CMK (cell line): ENCODE measurements at regions not wholly inside any gene's neighbourhood (a gene's known extent, or its start where the extent isn't known, plus 50 kb on each side); places are given as distances from the start of the nearest gene placed in this dataset.
"Not testable (repeated sequence)": the region's sequence is repeated elsewhere in the genome, so short reads cannot be mapped to it uniquely, and the experiment has no call there.

Source experiments
- DNase-seq: peaks from one replicate; pipeline ENCODE4 v3.0.0-alpha.2; 2010; ENCODE audit warnings: low read depth

DNA sequence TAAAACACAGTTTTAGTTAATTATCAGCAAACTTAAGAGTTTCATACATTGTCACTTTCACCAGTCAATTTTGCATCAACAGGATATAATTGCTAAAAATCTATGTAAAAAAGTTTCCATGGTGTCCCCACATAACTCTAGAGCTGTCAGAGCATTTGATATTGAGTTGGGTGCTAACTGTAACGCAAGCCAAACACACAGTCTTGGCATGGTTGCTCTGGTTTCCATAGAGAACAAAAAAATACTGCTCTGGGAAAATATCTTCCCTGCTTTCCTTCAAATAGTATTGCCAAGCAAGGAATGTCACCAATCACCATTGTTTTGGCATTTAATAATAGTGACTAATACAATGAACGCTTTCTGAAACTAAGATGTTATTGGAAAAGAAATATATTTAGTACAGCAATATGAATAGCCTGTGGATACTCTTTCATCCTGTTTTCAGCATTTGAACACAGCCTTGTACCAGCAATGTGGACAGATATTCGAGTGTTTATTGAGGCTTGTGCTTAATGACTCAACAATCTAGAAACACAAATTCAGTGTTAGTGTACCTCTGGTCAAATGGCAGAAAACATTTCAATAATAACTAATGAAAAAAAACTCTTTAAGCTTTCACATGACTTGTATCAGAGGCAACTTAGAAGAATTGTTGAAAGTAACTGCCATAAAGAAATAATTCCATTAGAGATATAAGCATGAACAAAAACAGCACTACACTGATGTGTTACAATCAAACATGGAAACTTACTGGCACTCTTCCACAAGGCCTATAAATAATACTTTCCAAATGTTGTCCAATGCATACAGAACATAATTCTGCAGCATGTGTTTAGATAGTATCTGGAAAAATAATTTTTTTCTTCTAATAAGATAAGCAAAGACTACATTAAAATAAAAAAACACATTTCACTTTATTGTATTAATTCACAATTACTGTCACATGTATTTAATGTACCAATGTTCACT, 1469.5 kb upstream of the CELF2 start:
- no peak for DNase-seq

- DNase-seq = no peak
These were observed 1466.9 kb upstream of the CELF2 start for GRCh38 chr10:9550810-9551209.

GRCh38 chr10:9554321-9554720, 1463.4 kb upstream of the CELF2 start:
- DNase-seq = no peak

GRCh38 chr10:9560976-9561375, 1456.7 kb upstream of the CELF2 start:
- DNase-seq = no peak

GRCh38 chr10:9561821-9562505, 1455.7 kb upstream of the CELF2 start:
- DNase-seq = no peak

- DNase-seq = no peak
These were observed 1439.9 kb upstream of the CELF2 start for GRCh38 chr10:9577746-9578145.

DNA sequence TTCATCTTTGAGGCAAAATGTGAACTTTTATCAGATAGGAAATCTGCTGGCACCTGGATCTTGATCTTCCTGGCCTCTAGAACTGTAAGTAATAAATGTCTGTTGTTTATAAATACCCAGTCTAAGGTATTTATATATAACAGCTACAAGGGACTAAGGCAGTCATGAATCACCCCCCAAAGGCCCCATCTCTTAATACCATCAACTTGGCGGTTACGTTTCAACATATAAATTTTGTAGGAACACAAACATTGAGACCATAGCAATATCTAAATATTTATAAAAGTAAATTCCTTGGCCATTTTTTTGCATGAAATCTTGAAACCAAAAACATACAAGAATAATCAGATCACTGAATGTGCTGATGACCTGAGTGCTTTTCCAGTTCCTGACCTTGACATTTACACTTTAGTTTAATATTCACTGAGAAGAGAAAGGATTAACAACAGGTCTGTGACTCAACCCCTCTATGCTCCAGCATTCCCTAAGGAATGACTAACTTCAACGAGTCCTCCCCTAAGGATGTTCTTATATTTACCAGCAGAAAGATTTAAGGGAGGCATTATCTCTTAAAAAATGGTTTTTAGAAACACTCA, 1438.5 kb upstream of the CELF2 start:
- DNase-seq = no peak

DNA sequence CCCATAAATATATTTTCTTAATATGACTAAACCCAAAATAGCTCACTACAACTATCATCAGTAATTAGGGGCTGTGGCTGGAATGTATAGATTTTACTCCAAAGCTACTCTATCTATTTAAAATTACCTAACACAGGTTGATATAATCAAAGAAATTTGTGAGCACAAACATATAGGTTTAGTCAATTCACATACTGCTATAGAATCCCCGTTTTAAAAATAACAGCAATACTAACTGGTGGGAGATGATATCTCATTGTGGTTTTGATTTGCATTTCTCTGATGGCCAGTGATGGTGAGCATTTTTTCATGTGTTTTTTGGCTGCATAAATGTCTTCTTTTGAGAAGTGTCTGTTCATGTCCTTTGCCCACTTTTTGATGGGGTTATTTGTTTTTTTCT, 1434.9 kb upstream of the CELF2 start:
- not testable (repeated sequence) for DNase-seq

DNA sequence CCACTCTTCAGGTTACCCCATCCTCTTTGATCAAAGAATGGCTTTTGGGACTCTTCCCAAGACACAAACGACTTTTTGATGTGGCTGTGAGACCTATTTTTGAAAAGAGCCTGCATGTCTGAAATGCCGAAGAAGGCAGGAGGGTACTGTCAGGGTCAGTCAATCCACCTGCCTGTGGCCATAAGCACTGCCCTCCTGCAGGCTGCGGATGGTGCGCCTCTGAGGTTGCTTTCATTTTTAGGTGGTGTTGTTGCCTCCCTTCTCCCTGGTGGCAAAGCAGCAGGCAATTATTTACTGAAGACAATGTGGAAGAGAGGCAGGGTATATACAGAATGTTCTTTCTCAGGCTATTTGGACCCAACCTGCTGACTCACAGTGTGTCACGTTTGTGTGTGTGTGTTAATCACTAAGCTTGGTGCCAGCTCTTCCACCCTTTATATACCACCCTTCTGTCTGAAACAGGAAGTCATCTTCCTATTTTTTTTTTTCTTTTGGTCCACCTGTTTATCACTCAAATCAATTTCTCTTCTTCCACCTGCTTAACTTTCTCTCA, 1421.2 kb upstream of the CELF2 start:
- no peak for DNase-seq

- DNase-seq = no peak
These were observed 1414.7 kb upstream of the CELF2 start for GRCh38 chr10:9602998-9603397.

- DNase-seq = no peak
These were observed 1413.7 kb upstream of the CELF2 start for GRCh38 chr10:9603972-9604371.

DNA sequence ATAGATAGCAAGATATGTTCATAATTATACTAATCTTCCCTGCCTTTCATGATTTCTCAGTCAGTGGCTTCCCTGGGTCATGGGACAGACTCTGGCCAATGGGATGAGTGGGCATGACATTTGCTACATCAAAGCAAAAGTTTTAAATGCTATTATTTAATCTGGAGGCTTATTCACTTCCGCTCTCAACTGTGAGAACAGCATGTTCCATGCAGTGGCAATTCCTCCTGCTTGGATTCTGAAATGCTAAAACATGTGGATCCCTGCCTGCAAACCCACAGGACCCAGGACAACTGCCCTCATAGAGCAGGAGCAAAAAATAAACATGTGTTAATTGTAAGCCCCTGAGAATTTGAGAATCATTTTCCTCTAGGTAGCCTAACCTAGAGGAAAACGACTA, 1412.4 kb upstream of the CELF2 start:
- DNase-seq = no peak

GRCh38 chr10:9608602-9609001, 1409.1 kb upstream of the CELF2 start:
- no peak for DNase-seq

- DNase-seq = no peak
These were observed 1404.2 kb upstream of the CELF2 start for GRCh38 chr10:9613338-9614075.

DNA sequence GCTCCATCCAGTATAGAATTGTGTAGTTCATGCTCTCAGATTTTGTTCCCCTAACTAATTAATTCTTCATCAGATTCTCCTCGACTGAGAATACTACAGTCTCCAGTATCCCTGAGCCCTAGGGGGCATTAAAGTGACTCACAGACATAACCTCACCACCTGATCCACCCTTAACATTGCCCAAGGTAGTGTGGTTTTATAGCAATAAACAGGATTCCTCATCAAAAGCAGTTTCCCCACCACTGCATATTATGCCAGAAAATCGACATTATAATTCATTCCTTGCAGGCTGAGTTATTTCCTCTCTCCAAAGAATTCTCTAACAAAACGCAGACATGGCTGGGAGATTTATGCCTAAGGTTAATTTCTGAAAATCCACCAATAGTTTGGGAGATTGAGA, 1402.5 kb upstream of the CELF2 start:
- DNase-seq = no peak

- no peak for DNase-seq
These were observed 1396.5 kb upstream of the CELF2 start for GRCh38 chr10:9621216-9621615.

DNA sequence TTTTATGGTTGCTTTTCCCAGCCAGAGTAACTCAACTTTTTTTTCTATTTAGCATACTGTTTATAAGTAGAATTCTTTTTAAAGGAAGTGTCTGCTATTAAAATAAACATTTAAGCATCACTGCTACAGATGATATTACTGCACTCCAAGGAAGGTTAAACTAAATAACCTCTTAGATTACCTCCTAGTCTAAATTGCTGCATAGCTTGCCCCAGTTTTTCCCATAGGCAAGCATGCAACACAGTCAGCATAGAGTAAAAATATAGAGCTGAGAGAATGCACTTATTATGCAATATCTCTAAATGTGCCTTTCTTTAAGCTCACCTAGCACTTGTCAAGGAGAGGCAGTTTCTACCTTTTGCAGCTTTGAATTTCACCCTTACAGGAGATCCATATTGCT, 1392.4 kb upstream of the CELF2 start:
- DNase-seq = no peak

- no peak for DNase-seq
These were observed 1383.2 kb upstream of the CELF2 start for GRCh38 chr10:9634466-9634865.

- no peak for DNase-seq
These were observed 1382.0 kb upstream of the CELF2 start for GRCh38 chr10:9635691-9636090.

DNA sequence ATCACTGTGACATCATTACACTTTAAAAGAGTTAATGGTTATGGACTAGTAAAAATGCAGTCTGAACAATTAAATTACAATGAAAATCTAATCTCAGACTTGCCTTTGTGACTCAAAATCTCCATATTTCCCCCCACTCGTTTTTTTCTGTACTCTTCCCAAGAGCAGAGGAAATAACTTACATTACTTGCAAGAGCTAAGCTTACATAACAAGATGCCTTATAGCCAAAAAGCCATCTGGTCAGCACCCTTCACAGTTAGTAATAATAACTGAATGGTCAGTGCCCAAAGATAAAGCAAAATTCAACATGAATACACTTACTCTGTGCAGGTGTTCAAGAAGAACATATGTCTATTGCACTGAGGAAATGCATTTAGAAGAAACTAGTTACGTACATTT, 1381.5 kb upstream of the CELF2 start:
- DNase-seq = no peak

GRCh38 chr10:9643782-9644181, 1373.9 kb upstream of the CELF2 start:
- DNase-seq = no peak

DNA sequence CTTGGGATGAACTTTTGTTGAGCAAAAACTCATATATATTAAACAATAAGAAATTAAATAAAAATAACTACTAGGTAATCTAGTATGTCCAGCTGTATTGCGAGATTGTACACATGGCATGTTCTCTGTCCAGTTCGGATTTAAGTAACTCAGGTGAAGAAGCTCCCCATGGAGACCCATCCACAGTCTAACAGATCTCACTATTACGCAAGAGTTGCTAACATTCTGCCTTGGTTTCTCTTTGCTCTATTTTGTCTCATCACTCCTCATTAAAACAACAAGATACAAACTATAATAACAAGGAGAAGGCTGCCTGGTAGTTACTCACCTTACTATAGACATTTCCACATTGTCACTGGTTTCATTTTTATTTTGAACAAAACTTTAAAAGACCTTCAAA, 1372.3 kb upstream of the CELF2 start:
- no peak for DNase-seq
